ENCODE measurements at regions not wholly inside any gene's neighbourhood (a gene's known extent, or its start where the extent isn't known, plus 50 kb on each side); places are given as distances from the start of the nearest gene placed in this dataset.
"Not testable (repeated sequence)": the region's sequence is repeated elsewhere in the genome, so short reads cannot be mapped to it uniquely, and the experiment has no call there.

DNA sequence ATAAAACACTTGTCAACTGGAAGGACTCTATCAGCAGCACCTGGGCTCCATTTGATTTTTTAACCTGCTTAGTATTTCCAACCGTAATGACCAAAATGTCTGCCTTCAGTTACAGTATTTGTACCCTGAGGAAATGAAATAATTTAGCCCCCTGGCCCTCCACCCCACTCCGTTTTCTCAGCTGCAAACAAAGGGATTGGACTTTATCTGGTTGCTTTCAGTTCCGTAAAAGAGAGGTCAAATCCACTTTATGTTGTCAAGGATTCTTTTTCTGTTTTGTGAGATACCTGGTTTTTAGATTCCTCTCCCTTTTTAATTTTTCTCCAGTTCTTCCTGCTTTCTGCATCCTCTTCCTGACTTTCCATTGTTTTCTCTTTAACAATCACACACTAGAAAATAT is 64.4 kb upstream of the BMP2 start:
- no peak overlapping the region for H3K4me3 ChIP-seq (ENCODE audit: low read length)
- no peaks in the 10 kb centered on the region for H3K36me3 ChIP-seq (ENCODE audit: control insufficient read depth, insufficient read depth, low read length, severe bottlenecking)
- DNase-seq (ENCODE audit: low read depth) = no peak
- H3K27me3 ChIP-seq (replicated peaks; ENCODE audit: control insufficient read depth, insufficient read depth, low read length) = no peaks in the 10 kb centered on the region
- peaks cover 28% of the 10 kb centered on the region for H3K4me1 ChIP-seq (ENCODE audit: control insufficient read depth, insufficient read depth, low read length)
- no peaks in the 10 kb centered on the region for H3K9me3 ChIP-seq (ENCODE audit: control insufficient read depth, low read length)
- H3K9ac ChIP-seq (ENCODE audit: low read length) = no peak overlapping the region

DNA sequence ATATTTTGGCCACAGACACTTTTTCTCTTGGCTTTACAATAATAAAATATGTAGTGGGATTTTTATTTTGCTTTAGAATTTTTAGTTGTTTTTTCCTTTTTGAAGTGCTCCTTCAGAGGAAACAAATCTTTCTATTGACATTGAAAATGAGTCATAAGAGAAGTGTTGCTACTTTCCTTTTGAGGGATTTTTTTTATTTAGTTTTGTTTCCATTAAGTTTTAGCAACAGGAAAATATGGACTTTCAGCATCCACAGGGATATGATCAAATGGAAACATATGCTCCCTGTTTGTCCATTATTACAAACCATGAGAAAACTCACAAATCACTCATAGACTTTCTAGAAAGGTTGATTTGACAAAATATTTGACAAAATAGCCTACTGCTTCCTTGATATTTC is 65.3 kb upstream of the BMP2 start:
- no peak for DNase-seq (ENCODE audit: low read depth)
- no peak overlapping the region for H3K4me3 ChIP-seq (ENCODE audit: low read length)
- H3K27me3 ChIP-seq (replicated peaks; ENCODE audit: control insufficient read depth, insufficient read depth, low read length) = peaks cover 5% of the 10 kb centered on the region
- H3K4me1 ChIP-seq (ENCODE audit: control insufficient read depth, insufficient read depth, low read length) = peaks cover 22% of the 10 kb centered on the region
- H3K9me3 ChIP-seq (ENCODE audit: control insufficient read depth, low read length) = no peaks in the 10 kb centered on the region
- no peaks in the 10 kb centered on the region for H3K36me3 ChIP-seq (ENCODE audit: control insufficient read depth, insufficient read depth, low read length, severe bottlenecking)
- H3K9ac ChIP-seq (ENCODE audit: low read length) = no peak overlapping the region

DNA sequence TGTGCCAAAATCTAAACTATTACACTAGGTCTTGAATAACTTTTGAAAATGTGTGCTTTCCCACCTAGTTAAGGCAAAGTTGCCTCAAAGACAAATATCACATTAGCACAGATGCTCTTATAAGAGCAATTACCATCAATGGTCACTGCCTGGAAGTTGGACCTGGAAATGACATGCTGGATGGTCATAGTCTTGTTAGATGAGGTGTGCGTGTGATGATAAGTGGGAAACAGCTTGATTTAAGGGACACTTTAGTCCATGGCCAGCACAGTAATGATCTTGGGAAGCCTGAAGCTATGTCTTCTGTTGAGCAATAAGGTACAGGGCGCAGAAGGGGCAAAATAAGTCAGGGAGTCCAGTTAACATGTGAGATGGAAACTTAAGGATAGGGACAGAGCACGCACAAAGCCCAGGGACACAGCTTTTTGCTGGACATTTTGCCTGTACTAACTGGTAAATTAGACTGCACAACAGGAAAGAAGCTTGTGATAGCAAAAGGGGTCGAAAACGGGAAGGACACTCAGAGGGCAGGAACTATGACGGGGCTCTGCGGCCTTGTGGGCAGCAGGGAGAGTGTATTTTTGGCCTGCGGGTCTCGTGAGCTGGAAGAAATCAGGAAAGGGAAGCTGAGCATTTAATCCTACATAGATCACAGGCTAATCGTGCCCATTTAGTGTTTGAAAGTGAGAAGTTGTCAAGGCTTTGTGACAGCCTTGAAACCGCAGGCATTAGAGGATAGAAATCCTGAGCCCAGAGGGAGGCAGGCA is 66.7 kb upstream of the BMP2 start:
- H3K9ac ChIP-seq (ENCODE audit: low read length) = no peak overlapping the region
- H3K9me3 ChIP-seq (ENCODE audit: control insufficient read depth, low read length) = no peaks in the 10 kb centered on the region
- H3K27me3 ChIP-seq (replicated peaks; ENCODE audit: control insufficient read depth, insufficient read depth, low read length) = peaks cover 5% of the 10 kb centered on the region
- H3K36me3 ChIP-seq (ENCODE audit: control insufficient read depth, insufficient read depth, low read length, severe bottlenecking) = no peaks in the 10 kb centered on the region
- peaks cover 22% of the 10 kb centered on the region for H3K4me1 ChIP-seq (ENCODE audit: control insufficient read depth, insufficient read depth, low read length)
- H3K4me3 ChIP-seq (ENCODE audit: low read length) = no peak overlapping the region
- DNase-seq (ENCODE audit: low read depth) = no peak

DNA sequence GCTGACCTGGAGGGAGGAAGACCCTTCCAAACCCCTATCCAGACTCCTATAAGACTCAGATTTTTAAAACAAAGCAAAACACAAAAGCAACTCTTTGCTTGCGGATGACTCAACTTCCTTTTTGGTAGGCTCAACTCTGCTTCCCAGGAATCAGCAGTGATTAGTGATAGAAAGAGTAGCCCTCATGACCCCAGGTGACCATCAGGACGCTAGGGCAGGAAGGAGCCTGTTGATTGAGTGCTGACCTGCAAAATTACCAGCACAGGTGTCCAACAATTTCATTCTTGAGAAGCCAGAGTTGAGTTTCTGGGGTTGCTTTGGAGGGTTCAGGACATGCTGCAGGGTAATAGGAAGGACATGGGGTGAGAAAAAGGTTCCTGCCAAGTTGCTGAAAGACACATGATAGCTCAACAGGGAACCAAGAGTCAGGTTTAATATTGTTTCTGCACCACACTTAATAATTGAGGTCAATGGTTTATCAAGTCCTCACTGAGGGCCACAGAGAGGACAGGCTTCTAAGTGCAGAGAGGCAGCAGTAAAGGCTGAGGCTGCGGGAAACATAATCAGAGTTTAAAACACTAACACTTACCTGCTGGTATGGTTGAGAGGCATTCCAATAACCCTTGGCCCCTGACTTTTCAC is 67.4 kb upstream of the BMP2 start:
- no peak overlapping the region for H3K9ac ChIP-seq (ENCODE audit: low read length)
- peaks cover 17% of the 10 kb centered on the region for H3K4me1 ChIP-seq (ENCODE audit: control insufficient read depth, insufficient read depth, low read length)
- H3K27me3 ChIP-seq (replicated peaks; ENCODE audit: control insufficient read depth, insufficient read depth, low read length) = peaks cover 5% of the 10 kb centered on the region
- H3K4me3 ChIP-seq (ENCODE audit: low read length) = no peak overlapping the region
- H3K36me3 ChIP-seq (ENCODE audit: control insufficient read depth, insufficient read depth, low read length, severe bottlenecking) = no peaks in the 10 kb centered on the region
- H3K9me3 ChIP-seq (ENCODE audit: control insufficient read depth, low read length) = no peaks in the 10 kb centered on the region
- DNase-seq (ENCODE audit: low read depth) = no peak

DNA sequence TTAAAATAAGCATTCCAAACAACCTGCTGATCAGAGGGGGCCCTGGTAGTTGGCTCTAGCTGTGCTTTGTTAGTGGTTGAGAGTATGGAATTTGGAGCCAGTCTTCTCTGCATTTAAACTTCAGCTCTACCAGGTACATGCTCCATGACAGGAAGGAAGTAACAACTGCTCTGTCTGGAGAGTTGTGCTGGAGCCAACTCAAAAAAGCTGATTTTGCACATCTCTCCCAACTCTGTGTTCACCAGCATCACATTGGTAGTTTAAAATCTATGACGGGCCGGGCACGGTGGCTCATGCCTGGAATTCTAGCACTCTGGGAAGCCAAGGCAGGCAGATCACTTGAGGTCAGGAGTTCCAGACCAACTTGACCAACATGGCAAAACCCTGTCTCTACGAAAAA is 68.8 kb upstream of the BMP2 start:
- Histone ChIP-seq H3K9ac (ENCODE audit: low read length) (no peak overlapping the region), H3K4me3 (ENCODE audit: low read length) (no peak overlapping the region), H3K36me3 (ENCODE audit: control insufficient read depth, insufficient read depth, low read length, severe bottlenecking) (no peaks in the 10 kb centered on the region), H3K27me3 (replicated peaks; ENCODE audit: control insufficient read depth, insufficient read depth, low read length) (peaks cover 5% of the 10 kb centered on the region), H3K4me1 (ENCODE audit: control insufficient read depth, insufficient read depth, low read length) (peaks cover 4% of the 10 kb centered on the region), H3K9me3 (ENCODE audit: control insufficient read depth, low read length) (no peaks in the 10 kb centered on the region)
- DNase-seq (ENCODE audit: low read depth) = no peak

DNA sequence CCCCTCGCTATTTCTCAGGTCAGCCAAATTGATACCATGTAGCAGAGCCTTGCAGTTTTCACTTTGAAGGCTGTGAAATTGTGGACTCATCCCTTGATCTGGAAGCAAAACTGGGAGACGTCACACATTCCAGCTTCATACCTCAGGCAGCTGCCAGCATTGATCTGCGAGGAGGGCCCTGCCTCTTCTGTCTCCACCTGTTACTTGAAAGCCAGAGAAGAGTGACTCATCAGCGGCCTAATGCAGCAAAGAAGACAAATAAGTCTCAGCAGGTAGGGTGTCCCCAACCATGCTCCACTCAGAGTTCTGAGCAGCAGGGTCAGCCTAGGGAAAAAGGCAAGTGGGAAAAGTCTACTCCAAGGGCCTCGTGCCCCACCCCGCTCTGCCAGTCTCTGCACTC is 69.4 kb upstream of the BMP2 start:
- DNase-seq (ENCODE audit: low read depth) = no peak
- H3K27me3 ChIP-seq (replicated peaks; ENCODE audit: control insufficient read depth, insufficient read depth, low read length) = peaks cover 5% of the 10 kb centered on the region
- no peak overlapping the region for H3K4me3 ChIP-seq (ENCODE audit: low read length)
- H3K9ac ChIP-seq (ENCODE audit: low read length) = no peak overlapping the region
- no peaks in the 10 kb centered on the region for H3K36me3 ChIP-seq (ENCODE audit: control insufficient read depth, insufficient read depth, low read length, severe bottlenecking)
- H3K4me1 ChIP-seq (ENCODE audit: control insufficient read depth, insufficient read depth, low read length) = no peaks in the 10 kb centered on the region
- no peaks in the 10 kb centered on the region for H3K9me3 ChIP-seq (ENCODE audit: control insufficient read depth, low read length)

DNA sequence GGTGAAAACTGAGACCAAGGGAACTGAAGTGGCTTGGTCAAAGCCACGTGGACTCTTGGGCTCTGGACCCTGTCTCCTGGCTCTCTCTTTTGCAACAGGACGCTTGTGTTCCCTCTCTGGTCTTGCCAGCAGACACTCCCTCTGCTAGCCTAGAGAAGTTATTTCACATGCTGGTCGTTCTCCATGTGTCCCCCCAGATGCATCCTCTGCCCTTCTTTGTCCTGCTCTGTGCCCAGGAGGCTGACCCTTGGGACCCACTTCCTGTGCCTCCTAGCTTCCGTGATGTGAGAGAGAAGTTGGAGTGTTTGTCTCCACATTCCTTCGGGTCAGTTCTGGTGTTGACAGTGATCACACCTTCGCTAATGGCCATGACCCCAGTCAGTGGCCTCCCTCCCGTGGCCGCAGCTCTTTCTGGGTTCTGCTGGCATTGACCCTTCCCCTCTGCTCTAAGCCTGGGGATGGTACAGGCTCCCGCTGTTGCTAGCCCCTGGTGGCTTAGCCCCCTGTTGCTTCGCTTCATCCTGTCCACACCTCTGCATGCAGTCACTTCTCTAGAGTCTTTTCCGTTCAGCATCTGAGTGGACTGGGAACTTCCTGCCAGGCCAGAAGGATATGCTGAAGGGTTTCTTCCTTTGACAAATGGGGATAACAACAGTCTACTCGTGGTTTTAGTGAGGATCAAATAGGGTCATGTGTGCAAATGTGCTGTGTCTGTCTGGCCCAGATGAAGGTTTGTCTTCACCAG is 70.1 kb upstream of the BMP2 start:
- Histone ChIP-seq H3K4me3 (ENCODE audit: low read length) (no peak overlapping the region), H3K27me3 (replicated peaks; ENCODE audit: control insufficient read depth, insufficient read depth, low read length) (peaks cover 5% of the 10 kb centered on the region), H3K36me3 (ENCODE audit: control insufficient read depth, insufficient read depth, low read length, severe bottlenecking) (no peaks in the 10 kb centered on the region), H3K9ac (ENCODE audit: low read length) (no peak overlapping the region), H3K4me1 (ENCODE audit: control insufficient read depth, insufficient read depth, low read length) (no peaks in the 10 kb centered on the region), H3K9me3 (ENCODE audit: control insufficient read depth, low read length) (no peaks in the 10 kb centered on the region)
- DNase-seq (ENCODE audit: low read depth) = no peak

DNA sequence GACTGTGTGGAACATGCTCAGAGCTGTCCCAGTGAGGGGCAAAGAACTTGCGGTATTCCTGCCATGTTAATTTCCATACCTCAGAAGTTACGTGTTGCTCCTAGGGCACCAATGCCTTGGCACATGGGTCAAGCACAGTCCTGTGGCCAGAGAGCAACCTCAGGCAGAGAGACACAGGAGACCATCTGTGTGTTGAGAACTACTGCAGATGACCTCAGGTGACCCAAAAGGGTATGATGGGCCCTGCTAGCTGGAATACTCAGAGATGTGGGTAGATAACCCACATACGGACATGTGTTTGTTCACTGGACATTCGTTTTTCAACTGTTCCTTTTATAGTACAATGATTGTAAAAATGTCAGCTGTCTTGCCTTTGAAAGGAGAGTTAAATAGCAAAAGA is 71.5 kb upstream of the BMP2 start:
- Histone ChIP-seq H3K36me3 (ENCODE audit: control insufficient read depth, insufficient read depth, low read length, severe bottlenecking) (no peaks in the 10 kb centered on the region), H3K9ac (ENCODE audit: low read length) (no peak overlapping the region), H3K4me1 (ENCODE audit: control insufficient read depth, insufficient read depth, low read length) (no peaks in the 10 kb centered on the region), H3K4me3 (ENCODE audit: low read length) (no peak overlapping the region), H3K9me3 (ENCODE audit: control insufficient read depth, low read length) (no peaks in the 10 kb centered on the region), H3K27me3 (replicated peaks; ENCODE audit: control insufficient read depth, insufficient read depth, low read length) (peaks cover 10% of the 10 kb centered on the region)
- no peak for DNase-seq (ENCODE audit: low read depth)

- H3K9me3 ChIP-seq (ENCODE audit: control insufficient read depth, low read length); H3K4me3 ChIP-seq (ENCODE audit: low read length): not testable (repeated sequence)
Observed at GRCh38 chr20:6693808-6694198, 73.7 kb upstream of the BMP2 start.

GRCh38 chr20:6693178-6693807 is 74.2 kb upstream of the BMP2 start:
- Histone ChIP-seq H3K27me3 (replicated peaks; ENCODE audit: control insufficient read depth, insufficient read depth, low read length) (peaks cover 10% of the 10 kb centered on the region), H3K36me3 (ENCODE audit: control insufficient read depth, insufficient read depth, low read length, severe bottlenecking) (no peaks in the 10 kb centered on the region), H3K4me1 (ENCODE audit: control insufficient read depth, insufficient read depth, low read length) (no peaks in the 10 kb centered on the region), H3K4me3 (ENCODE audit: low read length) (no peak overlapping the region), H3K9ac (ENCODE audit: low read length) (no peak overlapping the region), H3K9me3 (ENCODE audit: control insufficient read depth, low read length) (no peaks in the 10 kb centered on the region)
- no peak for DNase-seq (ENCODE audit: low read depth)

More at GRCh38 chr20:6693808-6694198, 73.7 kb upstream of the BMP2 start:
- H3K27me3 ChIP-seq (replicated peaks; ENCODE audit: control insufficient read depth, insufficient read depth, low read length); H3K9ac ChIP-seq (ENCODE audit: low read length); H3K4me1 ChIP-seq (ENCODE audit: control insufficient read depth, insufficient read depth, low read length); DNase-seq (ENCODE audit: low read depth); H3K36me3 ChIP-seq (ENCODE audit: control insufficient read depth, insufficient read depth, low read length, severe bottlenecking): not testable (repeated sequence)

DNA sequence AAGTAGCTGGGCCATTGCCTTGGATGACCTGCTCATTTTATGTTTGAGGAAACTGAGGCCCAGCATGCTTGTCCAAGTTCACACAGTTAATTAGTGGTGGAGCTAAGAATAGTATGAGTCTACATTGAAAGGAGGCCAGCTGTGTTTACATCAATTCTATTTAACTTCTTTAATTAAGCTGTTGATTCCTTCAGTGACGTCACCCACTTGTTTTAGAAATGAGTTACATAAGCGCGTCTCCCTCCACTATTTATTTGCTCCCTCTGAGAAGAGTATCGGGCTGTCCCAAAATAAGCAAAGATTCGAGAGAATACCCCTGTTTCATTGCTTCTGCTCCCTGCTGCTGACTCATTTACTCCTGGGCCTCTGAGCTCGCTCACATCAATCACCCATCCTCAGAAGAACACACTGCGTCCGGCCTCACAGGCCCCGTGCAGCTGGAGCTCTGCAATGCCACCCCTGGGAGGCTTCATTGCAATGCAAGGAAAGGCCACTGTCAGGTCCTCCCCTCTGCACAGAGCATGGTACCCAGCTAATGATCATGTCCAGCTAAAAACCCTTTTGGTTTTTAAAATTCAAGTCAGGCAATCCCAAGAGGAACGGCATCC is 74.8 kb upstream of the BMP2 start:
- peaks cover 8% of the 10 kb centered on the region for H3K27me3 ChIP-seq (replicated peaks; ENCODE audit: control insufficient read depth, insufficient read depth, low read length)
- no peaks in the 10 kb centered on the region for H3K36me3 ChIP-seq (ENCODE audit: control insufficient read depth, insufficient read depth, low read length, severe bottlenecking)
- no peak overlapping the region for H3K4me3 ChIP-seq (ENCODE audit: low read length)
- no peak overlapping the region for H3K9ac ChIP-seq (ENCODE audit: low read length)
- H3K4me1 ChIP-seq (ENCODE audit: control insufficient read depth, insufficient read depth, low read length) = no peaks in the 10 kb centered on the region
- no peak for DNase-seq (ENCODE audit: low read depth)
- no peaks in the 10 kb centered on the region for H3K9me3 ChIP-seq (ENCODE audit: control insufficient read depth, low read length)
